ENCODE measurements at regions not wholly inside any gene's neighbourhood (a gene's known extent, or its start where the extent isn't known, plus 50 kb on each side); places are given as distances from the start of the nearest gene placed in this dataset.

- no peak for ATAC-seq
- TF ChIP-seq POU6F1 (CRISPR knock-in tag; IDR thresholded peaks at IDR 0.05; ENCODE audit: borderline replicate concordance, low read depth) (no peak), BACH2 (CRISPR knock-in tag; IDR thresholded peaks at IDR 0.05; ENCODE audit: borderline replicate concordance) (no peak), GLIS3 (CRISPR knock-in tag; IDR thresholded peaks at IDR 0.05) (no peak)
Observed at GRCh38 chr17:6915620-6916019, 80.2 kb upstream of the ALOX12 start.

GRCh38 chr17:6919158-6919557, 76.7 kb upstream of the ALOX12 start:
- TF ChIP-seq ZNF70 (CRISPR knock-in tag; IDR thresholded peaks at IDR 0.05) (no peak), PPARA (CRISPR knock-in tag; IDR thresholded peaks at IDR 0.05; ENCODE audit: borderline replicate concordance) (no peak), TOX (CRISPR knock-in tag; IDR thresholded peaks at IDR 0.05; ENCODE audit: borderline replicate concordance) (no peak), ZFP3 (CRISPR knock-in tag; IDR thresholded peaks at IDR 0.05) (no peak), BACH2 (CRISPR knock-in tag; IDR thresholded peaks at IDR 0.05; ENCODE audit: borderline replicate concordance) (no peak), ARNTL (CRISPR knock-in tag; IDR thresholded peaks at IDR 0.05; ENCODE audit: borderline replicate concordance, low read depth) (no peak), CSDC2 (CRISPR knock-in tag; IDR thresholded peaks at IDR 0.05) (no peak), CSRNP3 (CRISPR knock-in tag; IDR thresholded peaks at IDR 0.05) (no peak), CREB5 (CRISPR knock-in tag; IDR thresholded peaks at IDR 0.05; ENCODE audit: low read depth) (no peak), POU6F1 (CRISPR knock-in tag; IDR thresholded peaks at IDR 0.05; ENCODE audit: borderline replicate concordance, low read depth) (no peak), ZNF8 (CRISPR knock-in tag; IDR thresholded peaks at IDR 0.05) (no peak), TCF4 (CRISPR knock-in tag; IDR thresholded peaks at IDR 0.05; ENCODE audit: borderline replicate concordance) (no peak), ZFP30 (CRISPR knock-in tag; IDR thresholded peaks at IDR 0.05) (no peak), SNAI2 (CRISPR knock-in tag; IDR thresholded peaks at IDR 0.05) (no peak), OSR1 (CRISPR knock-in tag; IDR thresholded peaks at IDR 0.05) (no peak), ZNF565 (CRISPR knock-in tag; conservative IDR thresholded peaks at IDR 0.05; ENCODE audit: low read depth) (no peak), PATZ1 (CRISPR knock-in tag; IDR thresholded peaks at IDR 0.05; ENCODE audit: borderline replicate concordance) (no peak), TSHZ2 (CRISPR knock-in tag; IDR thresholded peaks at IDR 0.05) (no peak), RARB (CRISPR knock-in tag; IDR thresholded peaks at IDR 0.05) (no peak)
- ATAC-seq, result no peak

- TF ChIP-seq POU6F1 (CRISPR knock-in tag; IDR thresholded peaks at IDR 0.05; ENCODE audit: borderline replicate concordance, low read depth) (no peak), ZNF565 (CRISPR knock-in tag; conservative IDR thresholded peaks at IDR 0.05; ENCODE audit: low read depth) (no peak), PATZ1 (CRISPR knock-in tag; IDR thresholded peaks at IDR 0.05; ENCODE audit: borderline replicate concordance) (no peak), PPARA (CRISPR knock-in tag; IDR thresholded peaks at IDR 0.05; ENCODE audit: borderline replicate concordance) (no peak), ZNF8 (CRISPR knock-in tag; IDR thresholded peaks at IDR 0.05) (no peak), CSRNP3 (CRISPR knock-in tag; IDR thresholded peaks at IDR 0.05) (no peak), ZC3H10 (CRISPR knock-in tag; IDR thresholded peaks at IDR 0.05) (no peak)
- ATAC-seq, result no peak
Observed at GRCh38 chr17:6923385-6923784, 72.5 kb upstream of the ALOX12 start.

Measured in SK-N-SH treated with all-trans-retinoic acid at 6 μM for 48 hours (cell line).